ENCODE measurements at regions not wholly inside any gene's neighbourhood (a gene's known extent, or its start where the extent isn't known, plus 50 kb on each side); places are given as distances from the start of the nearest gene placed in this dataset.

DNA sequence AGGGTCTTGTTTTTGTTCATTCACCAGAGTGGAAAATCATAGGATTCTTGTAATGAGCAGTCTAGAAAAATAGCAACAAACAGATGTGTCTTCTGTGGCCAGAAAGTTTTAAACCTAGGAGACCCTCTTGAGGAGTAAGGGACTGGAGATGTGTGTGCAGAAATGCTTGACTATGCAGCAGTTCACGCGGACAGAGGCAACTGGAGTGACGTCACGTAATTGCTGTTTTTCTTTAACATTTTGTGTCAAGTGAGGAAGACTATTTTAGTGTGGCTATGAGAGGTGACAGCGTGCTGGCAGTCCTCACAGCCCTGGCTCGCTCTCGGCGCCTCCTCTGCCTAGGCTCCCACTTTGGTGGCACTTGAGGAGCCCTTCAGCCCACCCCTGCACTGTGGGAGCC is 163.1 kb upstream of the PTCH1 start:
- H3K4me3 ChIP-seq (ENCODE audit: control insufficient read depth, low read depth, low read length) = no peak overlapping the region
- TF ChIP-seq, protein P1, sequence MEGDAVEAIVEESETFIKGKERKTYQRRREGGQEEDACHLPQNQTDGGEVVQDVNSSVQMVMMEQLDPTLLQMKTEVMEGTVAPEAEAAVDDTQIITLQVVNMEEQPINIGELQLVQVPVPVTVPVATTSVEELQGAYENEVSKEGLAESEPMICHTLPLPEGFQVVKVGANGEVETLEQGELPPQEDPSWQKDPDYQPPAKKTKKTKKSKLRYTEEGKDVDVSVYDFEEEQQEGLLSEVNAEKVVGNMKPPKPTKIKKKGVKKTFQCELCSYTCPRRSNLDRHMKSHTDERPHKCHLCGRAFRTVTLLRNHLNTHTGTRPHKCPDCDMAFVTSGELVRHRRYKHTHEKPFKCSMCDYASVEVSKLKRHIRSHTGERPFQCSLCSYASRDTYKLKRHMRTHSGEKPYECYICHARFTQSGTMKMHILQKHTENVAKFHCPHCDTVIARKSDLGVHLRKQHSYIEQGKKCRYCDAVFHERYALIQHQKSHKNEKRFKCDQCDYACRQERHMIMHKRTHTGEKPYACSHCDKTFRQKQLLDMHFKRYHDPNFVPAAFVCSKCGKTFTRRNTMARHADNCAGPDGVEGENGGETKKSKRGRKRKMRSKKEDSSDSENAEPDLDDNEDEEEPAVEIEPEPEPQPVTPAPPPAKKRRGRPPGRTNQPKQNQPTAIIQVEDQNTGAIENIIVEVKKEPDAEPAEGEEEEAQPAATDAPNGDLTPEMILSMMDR (IDR thresholded peaks at IDR 0.05; ENCODE audit: control insufficient read depth, insufficient read depth, low read depth, low read length, missing control alignments) = no peak
- DNase-seq (ENCODE audit: low read depth) = no peak

DNA sequence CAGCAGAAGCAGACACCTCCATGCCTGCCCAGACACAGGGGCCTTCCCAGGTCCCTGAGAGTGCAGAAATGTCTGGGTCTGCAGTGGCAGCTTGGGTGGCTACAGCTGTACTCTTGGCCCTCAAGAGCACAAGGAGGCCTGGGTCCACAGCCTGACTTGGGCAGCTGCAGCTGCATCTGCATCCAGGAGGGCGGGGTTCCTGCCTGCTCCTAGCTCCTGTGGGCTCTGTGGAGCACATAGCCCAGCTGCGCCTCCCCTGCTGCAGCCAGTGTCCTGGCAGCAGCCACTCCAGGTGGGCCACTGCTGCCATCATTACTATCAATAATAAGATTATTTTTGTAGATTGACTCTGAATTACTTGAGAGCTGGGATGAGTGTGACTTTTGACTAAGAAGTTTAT is 162.0 kb upstream of the PTCH1 start:
- TF ChIP-seq, protein P1 (IDR thresholded peaks at IDR 0.05; ENCODE audit: control insufficient read depth, insufficient read depth, low read depth, low read length, missing control alignments) = no peak
- DNase-seq (ENCODE audit: low read depth) = no peak
- H3K4me3 ChIP-seq (ENCODE audit: control insufficient read depth, low read depth, low read length) = no peak overlapping the region

DNA sequence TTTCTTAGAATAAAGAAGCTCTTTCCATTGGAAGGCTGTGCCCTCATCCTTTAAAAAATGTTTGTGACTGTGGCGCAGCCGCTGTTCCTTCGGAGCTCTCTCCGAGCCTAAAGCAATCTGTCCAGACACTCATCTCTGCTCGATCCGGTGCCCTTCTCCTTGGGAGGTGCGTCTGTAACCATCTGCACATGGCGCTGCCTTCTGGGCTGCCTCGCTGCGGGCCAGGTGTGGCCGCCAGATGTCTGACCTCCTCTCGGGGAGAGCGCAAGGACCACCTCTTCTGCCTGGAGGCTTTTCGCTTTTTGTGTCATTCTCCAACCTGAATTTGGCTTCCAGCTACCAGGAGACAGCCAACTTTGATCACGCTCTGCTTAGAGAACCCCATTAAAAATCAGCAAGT is 153.4 kb upstream of the PTCH1 start:
- H3K4me3 ChIP-seq (ENCODE audit: control insufficient read depth, low read depth, low read length) = no peak overlapping the region
- no peak for DNase-seq (ENCODE audit: low read depth)
- TF ChIP-seq, protein P1 (IDR thresholded peaks at IDR 0.05; ENCODE audit: control insufficient read depth, insufficient read depth, low read depth, low read length, missing control alignments) = no peak

DNA sequence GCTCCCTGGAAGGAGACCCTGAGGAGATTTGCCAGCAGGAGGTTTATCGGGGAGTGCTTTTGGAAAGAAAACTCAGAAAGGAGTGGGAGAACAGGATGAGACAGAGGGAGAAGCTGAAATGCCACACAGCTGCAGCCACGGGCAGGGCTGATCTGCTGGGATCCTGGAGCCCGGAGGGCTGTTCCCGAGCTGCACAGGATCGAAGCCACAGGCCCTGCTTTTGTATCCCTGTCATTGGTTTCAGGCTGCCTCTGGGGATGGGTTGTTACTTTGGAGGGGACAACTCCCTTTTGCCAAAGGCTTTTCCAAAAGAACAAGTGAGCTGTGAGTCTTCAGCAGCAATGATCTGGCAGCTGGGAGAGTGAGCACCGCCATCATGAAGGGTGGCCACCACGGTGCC is 152.5 kb upstream of the PTCH1 start:
- TF ChIP-seq, protein P1 (IDR thresholded peaks at IDR 0.05; ENCODE audit: control insufficient read depth, insufficient read depth, low read depth, low read length, missing control alignments) = no peak

GRCh38 chr9:95667789-95668188 is 151.0 kb upstream of the PTCH1 start:
- H3K4me3 ChIP-seq (ENCODE audit: control insufficient read depth, low read depth, low read length) = no peak overlapping the region
- TF ChIP-seq, protein P1 (IDR thresholded peaks at IDR 0.05; ENCODE audit: control insufficient read depth, insufficient read depth, low read depth, low read length, missing control alignments) = no peak
- no peak for DNase-seq (ENCODE audit: low read depth)

More for the DNA sequence above, 152.5 kb upstream of the PTCH1 start:
- no peak overlapping the region for H3K4me3 ChIP-seq (ENCODE audit: control insufficient read depth, low read depth, low read length)
- DNase-seq (ENCODE audit: low read depth) = no peak

DNA sequence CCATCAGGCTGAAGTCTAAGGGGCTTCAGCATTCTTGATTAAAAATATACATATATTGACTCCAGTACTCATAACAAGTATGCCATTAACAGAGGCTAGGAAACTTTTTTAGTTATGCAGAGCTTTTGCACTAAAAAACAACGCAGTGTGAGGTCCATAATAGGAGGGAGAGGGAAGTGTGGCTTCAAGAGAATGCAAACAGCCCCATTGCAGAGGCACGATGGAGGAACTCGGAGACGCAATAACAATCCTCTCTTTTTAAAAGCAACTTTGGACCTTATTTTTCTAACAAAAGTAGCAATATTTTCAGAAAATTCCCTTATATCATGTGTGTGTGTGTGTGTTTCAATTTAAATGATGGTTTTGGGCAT is 150.0 kb upstream of the PTCH1 start:
- TF ChIP-seq, protein P1 (IDR thresholded peaks at IDR 0.05; ENCODE audit: control insufficient read depth, insufficient read depth, low read depth, low read length, missing control alignments) = no peak
- H3K4me3 ChIP-seq (ENCODE audit: control insufficient read depth, low read depth, low read length) = no peak overlapping the region
- DNase-seq (ENCODE audit: low read depth) = no peak

All from AG09309 (cell line).